ENCODE measurements at regions not wholly inside any gene's neighbourhood (a gene's known extent, or its start where the extent isn't known, plus 50 kb on each side); places are given as distances from the start of the nearest gene placed in this dataset.

- Histone ChIP-seq H3K27me3 (ENCODE audit: insufficient read depth, low read depth, low read length) (no peaks in the 10 kb centered on the region), H3K9me2 (ENCODE audit: insufficient read depth, low read length) (no peaks in the 10 kb centered on the region), H3K27ac (ENCODE audit: low read length) (no peak overlapping the region), H4K20me1 (ENCODE audit: insufficient read depth) (no peaks in the 10 kb centered on the region), H3K36me3 (ENCODE audit: insufficient read depth, low read length) (no peaks in the 10 kb centered on the region), H3F3A (ENCODE audit: insufficient read depth, low read length, poor library complexity, severe bottlenecking) (no peaks in the 10 kb centered on the region), H3K4me2 (ENCODE audit: low read length) (no peak overlapping the region), H3K4me3 (ENCODE audit: low read length) (no peak overlapping the region), H2AFZ (ENCODE audit: low read depth, low read length) (no peak overlapping the region), H3K9ac (ENCODE audit: low read length) (no peak overlapping the region), H3K79me2 (replicated peaks; ENCODE audit: insufficient read depth, low read length) (no peaks in the 10 kb centered on the region), H3K9me3 (ENCODE audit: low read length) (no peaks in the 10 kb centered on the region)
- TF ChIP-seq, protein P1, sequence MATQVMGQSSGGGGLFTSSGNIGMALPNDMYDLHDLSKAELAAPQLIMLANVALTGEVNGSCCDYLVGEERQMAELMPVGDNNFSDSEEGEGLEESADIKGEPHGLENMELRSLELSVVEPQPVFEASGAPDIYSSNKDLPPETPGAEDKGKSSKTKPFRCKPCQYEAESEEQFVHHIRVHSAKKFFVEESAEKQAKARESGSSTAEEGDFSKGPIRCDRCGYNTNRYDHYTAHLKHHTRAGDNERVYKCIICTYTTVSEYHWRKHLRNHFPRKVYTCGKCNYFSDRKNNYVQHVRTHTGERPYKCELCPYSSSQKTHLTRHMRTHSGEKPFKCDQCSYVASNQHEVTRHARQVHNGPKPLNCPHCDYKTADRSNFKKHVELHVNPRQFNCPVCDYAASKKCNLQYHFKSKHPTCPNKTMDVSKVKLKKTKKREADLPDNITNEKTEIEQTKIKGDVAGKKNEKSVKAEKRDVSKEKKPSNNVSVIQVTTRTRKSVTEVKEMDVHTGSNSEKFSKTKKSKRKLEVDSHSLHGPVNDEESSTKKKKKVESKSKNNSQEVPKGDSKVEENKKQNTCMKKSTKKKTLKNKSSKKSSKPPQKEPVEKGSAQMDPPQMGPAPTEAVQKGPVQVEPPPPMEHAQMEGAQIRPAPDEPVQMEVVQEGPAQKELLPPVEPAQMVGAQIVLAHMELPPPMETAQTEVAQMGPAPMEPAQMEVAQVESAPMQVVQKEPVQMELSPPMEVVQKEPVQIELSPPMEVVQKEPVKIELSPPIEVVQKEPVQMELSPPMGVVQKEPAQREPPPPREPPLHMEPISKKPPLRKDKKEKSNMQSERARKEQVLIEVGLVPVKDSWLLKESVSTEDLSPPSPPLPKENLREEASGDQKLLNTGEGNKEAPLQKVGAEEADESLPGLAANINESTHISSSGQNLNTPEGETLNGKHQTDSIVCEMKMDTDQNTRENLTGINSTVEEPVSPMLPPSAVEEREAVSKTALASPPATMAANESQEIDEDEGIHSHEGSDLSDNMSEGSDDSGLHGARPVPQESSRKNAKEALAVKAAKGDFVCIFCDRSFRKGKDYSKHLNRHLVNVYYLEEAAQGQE (IDR thresholded peaks at IDR 0.05; ENCODE audit: borderline replicate concordance): no peak
- TF ChIP-seq EP300 (conservative IDR thresholded peaks at IDR 0.05; ENCODE audit: poor library complexity, severe bottlenecking) (no peak), SMC3 (conservative IDR thresholded peaks at IDR 0.05; ENCODE audit: poor library complexity) (no peak), EZH2 (IDR thresholded peaks at IDR 0.05; ENCODE audit: borderline replicate concordance, insufficient read depth, low read length, poor library complexity, severe bottlenecking) (no peak), CTCF (IDR thresholded peaks at IDR 0.05; ENCODE audit: poor library complexity, severe bottlenecking) (no peak), MXI1 (conservative IDR thresholded peaks at IDR 0.05; ENCODE audit: poor library complexity, severe bottlenecking) (no peak), TAF1 (IDR thresholded peaks at IDR 0.05; ENCODE audit: low read depth) (no peak), POLR2AphosphoS5 (IDR thresholded peaks at IDR 0.05) (no peak), RAD21 (conservative IDR thresholded peaks at IDR 0.05) (no peak)
Measured at GRCh38 chr3:83894223-83894622, 1064.6 kb upstream of the CADM2 start.

DNA sequence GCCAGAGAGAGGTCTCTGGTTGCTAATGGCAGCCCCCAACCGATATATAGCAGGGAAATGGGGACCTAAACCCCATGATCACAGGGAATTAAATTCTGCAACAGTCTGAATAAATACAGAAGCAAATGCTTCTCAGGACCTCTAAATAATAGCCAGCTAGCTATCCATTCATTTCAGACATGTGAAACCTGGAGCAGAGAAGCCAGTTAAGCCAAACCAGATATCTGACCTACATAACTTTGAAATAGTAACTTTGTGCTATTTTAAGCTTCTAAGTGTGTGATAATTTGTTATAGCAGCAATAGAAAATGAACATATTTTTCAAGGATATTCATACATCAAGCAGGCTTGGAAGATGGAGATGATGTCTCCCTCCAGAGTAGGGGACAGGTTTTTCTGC, 1062.9 kb upstream of the CADM2 start:
- Histone ChIP-seq H3F3A (ENCODE audit: insufficient read depth, low read length, poor library complexity, severe bottlenecking) (no peaks in the 10 kb centered on the region), H4K20me1 (ENCODE audit: insufficient read depth) (no peaks in the 10 kb centered on the region), H3K27me3 (ENCODE audit: insufficient read depth, low read depth, low read length) (no peaks in the 10 kb centered on the region), H3K4me3 (ENCODE audit: low read length) (no peak overlapping the region), H3K9me2 (ENCODE audit: insufficient read depth, low read length) (no peaks in the 10 kb centered on the region), H3K36me3 (ENCODE audit: insufficient read depth, low read length) (no peaks in the 10 kb centered on the region), H3K9me3 (ENCODE audit: low read length) (no peaks in the 10 kb centered on the region), H2AFZ (ENCODE audit: low read depth, low read length) (no peak overlapping the region), H3K79me2 (replicated peaks; ENCODE audit: insufficient read depth, low read length) (no peaks in the 10 kb centered on the region), H3K27ac (ENCODE audit: low read length) (no peak overlapping the region), H3K9ac (ENCODE audit: low read length) (no peak overlapping the region), H3K4me2 (ENCODE audit: low read length) (no peak overlapping the region)
- TF ChIP-seq SMC3 (conservative IDR thresholded peaks at IDR 0.05; ENCODE audit: poor library complexity) (no peak), MXI1 (conservative IDR thresholded peaks at IDR 0.05; ENCODE audit: poor library complexity, severe bottlenecking) (no peak), TAF1 (IDR thresholded peaks at IDR 0.05; ENCODE audit: low read depth) (no peak), RAD21 (conservative IDR thresholded peaks at IDR 0.05) (no peak), POLR2AphosphoS5 (IDR thresholded peaks at IDR 0.05) (no peak), EP300 (conservative IDR thresholded peaks at IDR 0.05; ENCODE audit: poor library complexity, severe bottlenecking) (no peak)
- TF ChIP-seq, protein P1 (IDR thresholded peaks at IDR 0.05; ENCODE audit: borderline replicate concordance): no peak
